CD4-positive, alpha-beta T cell treated with Interferon alpha-2 for 1 hour (primary cell): ENCODE measurements at regions not wholly inside any gene's neighbourhood (a gene's known extent, or its start where the extent isn't known, plus 50 kb on each side); places are given as distances from the start of the nearest gene placed in this dataset.
A peak's percentile ranks its signal among the peaks of the same experiment; 100 is the strongest.

ENCODE experiments used
- DNase-seq, 2 donors: peaks; one replicate each; pipeline ENCODE4 v3.0.0-alpha.2; 2020 to 2022

DNA sequence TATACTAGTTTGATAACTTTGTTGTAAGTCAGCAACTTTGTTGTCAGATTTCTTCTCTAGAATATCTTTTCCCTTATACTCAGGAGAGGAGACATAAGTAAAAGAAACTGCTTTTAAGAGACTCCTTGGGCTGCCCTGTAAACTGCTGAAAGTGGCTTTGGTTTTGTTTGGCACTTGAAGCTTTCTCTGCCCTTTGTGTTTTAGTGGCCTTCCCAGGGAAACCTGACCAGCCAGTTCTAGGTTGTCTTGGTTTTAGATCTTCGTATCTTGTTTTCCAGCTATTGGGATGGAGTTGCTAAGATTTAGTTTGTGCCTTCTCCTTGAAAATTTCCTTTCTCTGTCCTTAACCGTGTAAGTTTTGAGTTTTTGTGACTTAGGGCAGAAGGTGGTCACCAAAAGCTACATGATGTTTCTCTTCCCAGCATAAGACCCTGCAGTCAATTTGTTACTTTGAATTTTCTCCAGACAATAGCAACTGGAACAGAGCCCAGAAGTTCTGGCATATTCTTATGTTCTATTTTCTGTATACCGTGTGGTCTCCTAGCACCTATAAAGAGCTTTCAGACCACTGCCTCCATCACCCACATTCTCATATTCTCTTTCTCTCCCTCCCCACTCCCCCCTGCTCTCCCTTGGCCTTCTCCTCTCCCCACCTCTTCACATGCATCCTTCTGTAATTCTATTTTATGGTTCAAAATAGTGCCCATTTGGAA lies 81.1 kb downstream of the BOLA3 start:
- no peak for DNase-seq

DNA sequence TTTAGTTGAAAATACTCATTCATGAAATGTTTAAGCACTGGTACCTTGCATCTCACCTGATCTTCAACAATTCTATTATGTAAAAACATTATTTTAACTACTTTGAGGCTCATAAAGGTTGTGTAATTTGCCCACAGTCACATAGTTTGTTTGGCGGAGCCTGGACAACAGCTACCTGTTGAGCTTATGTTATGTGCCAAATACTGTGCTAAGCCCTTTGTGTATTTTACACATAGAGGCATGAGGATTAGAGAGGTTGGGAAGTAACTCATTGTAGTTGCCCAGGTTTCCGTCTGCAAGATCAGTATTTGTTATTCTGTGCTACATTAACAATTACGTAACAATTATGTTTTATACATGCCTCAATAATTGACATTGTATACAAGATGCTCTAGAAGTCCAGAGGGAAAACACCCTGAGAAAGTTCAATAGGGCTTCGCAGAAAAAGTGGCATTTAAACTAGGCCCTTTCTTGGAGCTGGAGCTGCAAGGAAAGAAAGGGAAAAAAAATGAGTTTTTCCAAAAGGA lies 80.4 kb downstream of the BOLA3 start:
- DNase-seq: no peak

DNA sequence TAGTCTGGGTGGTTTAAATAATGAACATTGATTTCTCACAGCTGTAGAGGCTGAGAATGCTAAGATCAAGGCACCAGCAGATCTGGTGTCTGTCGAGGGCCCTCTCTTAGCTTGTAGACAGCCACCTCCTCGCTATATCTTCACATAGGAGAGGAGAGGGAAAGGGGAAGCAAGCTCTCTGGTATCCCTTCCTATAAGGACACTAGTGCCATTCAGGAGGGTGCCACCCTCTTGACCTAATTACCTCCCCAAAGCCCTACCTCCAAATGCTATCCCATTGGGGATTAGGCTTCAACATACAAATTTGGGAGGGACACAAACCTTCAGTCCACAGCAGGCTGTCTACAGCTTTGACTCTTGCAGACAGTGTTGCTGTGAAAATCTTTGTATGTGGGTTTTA lies 76.7 kb downstream of the BOLA3 start:
- DNase-seq: no peak

DNA sequence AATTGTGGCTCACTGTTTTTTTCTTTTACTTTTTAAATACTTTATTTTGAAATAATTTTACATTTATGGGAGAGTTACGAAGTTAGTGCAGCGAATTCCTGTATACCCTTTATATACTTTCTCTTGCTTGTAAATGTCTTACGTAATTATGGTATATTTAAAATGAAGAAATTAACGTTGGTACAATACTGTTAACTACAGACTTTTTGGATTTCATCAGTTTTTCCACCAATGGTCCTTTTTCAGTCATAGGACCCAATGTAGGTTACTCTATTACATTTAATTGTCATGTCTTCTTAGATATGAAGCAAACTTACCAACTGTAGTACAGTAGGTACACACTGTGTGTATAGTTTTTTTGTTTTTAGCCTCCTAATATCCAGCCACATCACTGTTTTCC lies 76.3 kb downstream of the BOLA3 start:
- DNase-seq: no peak

DNA sequence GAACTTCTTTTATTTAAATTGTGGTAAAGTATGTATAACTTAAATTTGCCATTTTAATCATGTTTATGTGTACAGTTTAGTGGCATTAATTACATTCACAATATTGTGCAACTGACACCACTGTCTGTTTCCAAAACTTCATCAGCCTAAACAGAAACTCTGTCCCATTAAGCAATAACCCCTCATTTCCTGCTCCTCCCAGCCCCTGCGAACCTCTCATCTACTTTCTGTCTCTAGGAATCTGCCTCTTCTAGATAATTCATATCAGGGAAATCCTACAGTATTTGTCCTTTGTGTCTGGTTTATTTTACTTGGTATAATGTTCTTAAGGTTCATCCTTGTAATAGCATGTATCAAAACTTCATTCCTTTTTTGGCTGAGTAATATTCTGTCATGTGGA lies 75.1 kb downstream of the BOLA3 start:
- DNase-seq: no peak

DNA sequence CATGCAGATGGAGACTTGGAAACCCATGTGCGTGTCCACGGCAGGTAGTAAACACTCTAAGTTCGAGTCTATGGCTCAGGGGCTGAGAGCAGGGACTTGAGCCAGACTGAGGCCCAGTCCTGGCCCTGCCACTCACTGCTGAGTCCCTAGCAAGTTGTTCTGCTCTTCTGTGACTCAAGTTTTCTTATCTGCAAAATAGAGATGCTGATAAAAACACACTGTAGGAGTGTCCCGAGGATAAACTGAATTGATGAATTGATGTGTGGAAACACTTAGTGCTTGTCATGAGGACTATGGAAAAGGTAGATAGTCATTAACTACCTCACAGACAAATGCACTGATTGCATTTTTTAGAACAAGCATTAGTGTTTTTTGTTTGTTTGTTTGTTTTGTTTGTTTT lies 73.2 kb downstream of the BOLA3 start:
- DNase-seq: no peak

DNA sequence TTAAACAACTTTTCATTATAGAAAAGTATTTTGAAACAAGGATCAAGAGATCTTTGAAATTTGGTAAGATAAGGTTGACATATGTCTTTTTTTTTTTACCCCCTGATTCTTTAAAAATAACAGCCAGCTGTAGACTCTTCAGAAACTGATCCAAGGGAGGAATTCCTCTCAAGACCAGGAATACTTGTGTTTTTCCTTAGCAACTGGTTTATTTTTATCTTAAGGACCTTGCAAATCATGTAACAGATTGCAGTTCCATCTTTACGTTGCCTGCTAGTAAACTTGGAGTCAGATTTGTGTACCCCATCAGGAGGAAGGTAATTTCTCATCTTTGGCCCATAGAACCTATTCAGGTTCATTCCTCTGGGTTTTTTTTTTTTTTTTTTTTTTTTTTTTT lies 71.6 kb downstream of the BOLA3 start:
- no peak for DNase-seq

DNA sequence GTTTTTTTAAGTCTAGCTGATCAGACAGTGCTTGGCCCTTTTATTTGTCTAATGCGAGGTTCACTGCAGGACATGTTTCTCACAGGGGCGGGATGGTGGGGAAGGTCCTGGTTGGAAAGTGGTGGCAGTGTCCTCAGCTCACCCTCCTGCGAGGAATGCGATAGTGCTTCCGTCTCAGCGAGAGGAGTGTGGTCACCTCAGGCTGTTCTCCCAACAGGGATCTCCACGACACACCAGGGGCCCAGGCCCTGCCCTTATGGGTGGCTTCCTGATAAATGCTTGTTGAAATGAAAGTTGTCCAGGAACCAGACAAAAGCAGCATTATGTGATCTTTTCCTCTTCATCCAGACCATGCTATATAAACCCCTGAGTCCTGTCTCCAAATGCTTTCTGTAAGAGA lies 70.1 kb downstream of the BOLA3 start:
- DNase-seq: no peak

DNA sequence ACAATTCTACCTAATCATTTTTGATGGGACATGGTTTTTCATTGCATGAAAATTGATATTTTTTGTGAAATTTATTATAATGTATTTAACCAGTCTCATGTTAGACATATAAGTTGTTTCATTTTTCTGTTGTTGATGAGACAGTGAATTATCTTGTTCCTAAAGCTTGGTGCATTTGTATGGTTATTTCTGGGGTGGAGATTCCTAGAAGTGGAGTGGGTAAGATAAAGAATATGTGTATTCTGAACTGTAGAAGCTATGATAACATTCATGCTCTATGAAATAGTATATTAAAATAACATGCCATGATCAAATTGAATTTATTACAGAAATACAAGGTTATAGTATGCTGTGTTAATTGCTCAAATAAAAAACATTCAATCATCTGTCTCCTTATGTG lies 69.2 kb downstream of the BOLA3 start:
- DNase-seq: no peak

DNA sequence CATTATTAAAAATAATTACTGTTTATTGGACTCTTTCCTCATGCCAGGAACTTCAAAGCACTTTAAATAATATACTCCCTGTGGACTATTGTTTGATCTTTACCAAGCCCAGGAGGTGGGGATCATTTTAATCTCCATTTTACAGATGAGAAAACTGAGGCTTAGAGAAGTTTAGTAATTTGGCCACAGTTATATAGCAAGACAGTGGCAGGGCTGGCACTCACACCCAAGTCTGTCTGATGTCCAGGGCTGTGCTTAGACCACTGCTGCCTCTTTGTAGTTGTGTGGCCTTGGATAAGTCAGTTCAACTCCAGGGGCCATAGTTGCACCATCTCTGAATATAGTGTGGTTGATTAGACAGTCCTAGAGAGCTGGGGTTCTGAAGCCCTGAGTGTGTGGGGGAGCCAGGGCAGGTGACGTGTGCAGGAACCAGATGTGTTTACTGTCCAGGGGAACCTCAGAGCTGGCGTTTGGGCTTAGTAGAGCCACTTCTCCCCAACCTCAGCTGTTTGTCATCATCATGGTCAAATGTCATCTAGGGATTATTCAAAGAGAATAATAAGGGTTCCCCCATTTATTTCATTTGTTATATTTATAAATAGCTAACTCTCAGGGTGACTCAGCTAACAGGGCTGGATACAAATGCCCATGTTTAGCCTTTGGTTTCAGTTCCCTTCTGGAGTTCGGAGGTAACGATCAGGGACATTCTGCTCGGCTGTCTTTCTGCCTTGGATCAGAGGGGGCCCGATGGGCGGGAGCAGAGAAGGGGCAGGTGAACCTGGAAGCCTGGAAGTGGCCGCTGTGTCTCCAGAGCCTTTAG lies 68.0 kb downstream of the BOLA3 start:
- peak; percentile 6 to 14 for DNase-seq

DNA sequence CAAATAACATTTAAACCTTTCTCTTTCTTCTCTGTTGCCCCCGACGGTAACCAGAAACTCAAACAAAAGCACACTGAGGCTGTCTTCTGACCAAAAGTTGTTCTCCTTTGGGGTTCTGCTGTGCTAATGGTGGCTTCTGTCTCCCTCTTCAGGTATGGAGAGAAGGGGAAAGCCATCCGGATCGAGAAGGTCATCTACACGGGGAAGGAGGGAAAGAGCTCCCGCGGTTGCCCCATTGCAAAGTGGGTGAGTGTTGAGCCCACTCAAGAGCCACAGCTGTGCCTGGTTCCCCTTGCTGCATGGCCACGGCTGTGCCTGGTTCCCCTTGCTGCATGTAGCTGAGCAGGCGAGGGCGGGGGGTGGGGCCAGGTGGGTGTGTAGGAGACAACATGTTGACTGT lies 67.4 kb downstream of the BOLA3 start:
- peak in 1 of 2 donors; percentile 10 for DNase-seq

DNA sequence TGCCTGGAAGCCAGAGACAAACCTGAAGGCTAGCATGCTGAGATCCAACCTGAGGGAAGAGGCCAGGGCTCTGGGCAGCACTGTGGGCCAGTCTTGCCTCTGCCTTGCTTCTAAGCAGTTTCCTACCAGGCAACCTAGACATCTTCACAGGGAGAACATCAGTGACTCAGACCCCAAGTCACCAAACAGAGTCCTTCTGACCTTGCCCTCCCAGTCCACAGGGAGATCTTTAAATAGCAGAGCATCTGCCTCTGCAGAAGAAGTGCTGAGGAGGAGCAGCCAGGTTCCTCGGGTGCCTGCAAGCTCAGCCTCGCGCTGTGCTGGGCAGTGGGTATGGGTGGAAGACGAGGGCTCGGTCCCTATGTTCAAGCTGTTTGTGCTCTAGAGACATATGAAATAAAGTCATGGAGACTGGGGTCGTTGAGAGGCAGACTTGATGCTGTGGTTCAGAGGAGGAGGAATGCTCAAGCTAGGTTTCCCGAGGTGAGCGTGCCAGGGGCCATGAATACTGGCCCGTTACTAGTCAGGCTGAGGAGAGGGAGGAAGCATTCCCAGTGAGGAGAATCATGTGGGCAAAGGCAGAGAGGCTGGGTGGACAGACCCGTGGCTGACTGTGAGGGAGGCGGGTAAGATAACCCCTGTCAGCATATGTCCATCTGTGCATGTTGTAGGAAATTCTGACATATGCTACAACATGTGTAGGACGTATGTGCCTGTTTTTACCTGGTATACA lies 66.5 kb downstream of the BOLA3 start:
- no peak for DNase-seq

DNA sequence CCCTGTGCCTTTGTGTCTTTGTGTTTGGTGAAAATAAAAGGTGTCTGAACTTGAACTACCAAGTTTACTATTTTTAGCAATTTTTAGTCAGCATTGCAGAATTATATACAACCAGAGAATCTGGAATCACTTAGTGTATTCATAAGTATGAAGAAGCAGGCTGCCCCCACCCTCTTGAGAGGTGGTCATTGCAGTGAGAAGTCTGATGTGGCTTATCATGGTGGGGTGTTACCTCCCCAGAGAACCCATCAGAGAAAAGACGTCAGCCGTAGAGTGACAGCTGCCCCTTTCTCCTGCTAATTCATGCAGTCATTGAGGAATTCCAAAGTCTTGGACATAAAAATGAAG lies 66.0 kb downstream of the BOLA3 start:
- DNase-seq: no peak

DNA sequence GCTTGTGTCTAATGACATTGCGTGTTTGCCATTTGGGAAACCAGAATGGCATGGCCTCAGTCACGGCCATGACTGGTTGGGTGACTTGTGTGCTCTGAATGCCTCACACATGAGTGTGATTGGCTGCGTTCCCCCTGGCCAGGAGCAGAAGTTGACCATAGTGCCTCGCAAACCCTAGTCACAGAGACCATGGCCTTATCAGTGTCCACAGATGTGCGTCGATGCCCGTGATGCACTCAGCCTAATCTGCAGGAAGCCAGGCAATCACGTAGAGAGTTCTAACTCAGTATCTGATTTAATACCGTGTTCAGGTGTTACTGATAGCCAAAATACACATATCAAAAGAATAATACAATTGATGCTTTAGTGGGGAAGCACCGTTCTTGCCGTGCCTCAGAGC lies 64.0 kb downstream of the BOLA3 start:
- DNase-seq: no peak
